GM10266 (cell line): ENCODE measurements at regions not wholly inside any gene's neighbourhood (a gene's known extent, or its start where the extent isn't known, plus 50 kb on each side); places are given as distances from the start of the nearest gene placed in this dataset.

Experiments used
- DNase-seq: peaks from one replicate; pipeline ENCODE4 v3.0.0; 2012; ENCODE audit errors: extremely low spot score
- CTCF ChIP-seq: IDR thresholded peaks from 2 replicates; pipeline ENCODE4 v1.5.1; 2012; ENCODE audit warnings: mild to moderate bottlenecking, low read depth; ENCODE audit not compliant: control insufficient read depth, insufficient read depth; ENCODE audit errors: missing control alignments

- no peak for TF ChIP-seq CTCF
- DNase-seq = no peak
Observed at GRCh38 chr20:17806739-17807441, 107.1 kb downstream of the BANF2 start.

- TF ChIP-seq CTCF = no peak
- no peak for DNase-seq
Observed at GRCh38 chr20:17806107-17806506, 106.3 kb downstream of the BANF2 start.

DNA sequence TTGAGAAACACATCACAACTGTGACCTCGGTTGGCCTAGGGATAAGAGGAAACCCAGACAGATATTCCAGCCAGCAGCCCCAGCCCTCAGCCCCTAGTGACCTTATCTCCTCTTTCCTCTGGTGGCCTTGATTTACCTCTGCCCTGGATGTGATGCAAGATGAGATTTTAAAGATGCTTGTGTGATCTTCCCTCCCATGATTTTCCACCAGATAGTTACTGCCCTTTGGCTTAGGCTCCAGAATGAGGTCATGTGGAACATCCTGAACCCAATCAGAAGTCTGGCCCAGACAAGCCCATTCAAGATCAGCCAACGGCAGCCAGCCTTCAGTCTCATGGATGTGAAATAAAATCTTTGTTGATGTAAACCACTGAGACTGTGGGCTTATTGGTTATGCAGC lies 104.0 kb downstream of the BANF2 start:
- no peak for TF ChIP-seq CTCF
- DNase-seq = no peak

- no peak for DNase-seq
- no peak for TF ChIP-seq CTCF
Observed at GRCh38 chr20:17799575-17800227, 99.9 kb downstream of the BANF2 start.

DNA sequence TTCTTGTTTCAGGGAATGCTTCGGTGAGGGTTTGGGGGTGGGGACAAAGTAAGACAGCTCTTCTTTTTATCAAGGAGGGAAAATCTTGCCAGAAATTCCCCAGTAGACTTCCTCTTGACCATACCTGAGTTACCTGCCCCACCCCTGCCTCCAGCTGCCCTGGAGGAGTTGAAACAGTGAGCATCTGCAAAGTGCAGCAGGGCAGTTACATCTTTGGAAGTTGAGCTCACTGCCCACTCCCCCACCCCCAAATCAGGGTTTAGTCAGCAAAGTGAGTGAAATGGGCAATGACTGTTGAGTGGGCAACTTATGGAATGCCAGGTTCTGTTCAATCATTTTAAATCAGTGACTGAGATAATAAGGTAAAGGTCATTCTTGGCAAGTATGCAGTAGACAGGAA lies 98.8 kb downstream of the BANF2 start:
- no peak for DNase-seq
- TF ChIP-seq CTCF = no peak

DNA sequence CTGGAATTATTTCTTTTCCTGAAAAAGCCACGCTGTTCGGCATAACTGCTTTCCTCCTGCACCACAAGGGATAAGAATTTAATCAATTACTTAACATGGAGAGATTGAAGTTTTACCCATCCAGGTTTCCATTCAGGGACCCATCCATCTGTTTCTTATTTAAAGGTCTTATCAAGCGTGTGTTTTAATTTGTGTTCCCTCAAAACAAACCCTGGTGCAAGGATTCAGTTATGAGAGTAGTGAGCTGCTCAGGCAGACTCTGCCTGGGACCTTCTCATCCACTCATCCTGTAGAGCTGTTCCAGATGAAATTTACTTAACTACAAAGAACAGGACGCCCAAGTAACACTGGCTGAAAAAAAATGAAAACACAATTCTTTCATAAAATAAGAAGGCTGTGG lies 97.8 kb downstream of the BANF2 start:
- no peak for DNase-seq
- no peak for TF ChIP-seq CTCF

- no peak for DNase-seq
- no peak for TF ChIP-seq CTCF
Observed at GRCh38 chr20:17797161-17797560, 97.4 kb downstream of the BANF2 start.
